Hepatocyte (in vitro differentiated cells): ENCODE measurements at regions not wholly inside any gene's neighbourhood (a gene's known extent, or its start where the extent isn't known, plus 50 kb on each side); places are given as distances from the start of the nearest gene placed in this dataset.

Experiments
- CTCF ChIP-seq: fragments of 200-600 bp; sonication (generic); IDR thresholded peaks from 2 replicates; pipeline ENCODE4 v1.5.1; 2016; ENCODE audit warnings: antibody characterized with exemption, mild to moderate bottlenecking; ENCODE audit not compliant: poor library complexity
- EZH2 ChIP-seq: fragments of 200-600 bp; sonication (generic); IDR thresholded peaks from 2 replicates; pipeline ENCODE4 v1.6.1; 2016; ENCODE audit warnings: antibody characterized with exemption, mild to moderate bottlenecking, borderline replicate concordance

- no peak for TF ChIP-seq CTCF
- no peak for TF ChIP-seq EZH2
These were observed 1083.4 kb upstream of the C9orf72 start for GRCh38 chr9:28656727-28657126.
